HG03045 (cell line): ENCODE measurements at regions not wholly inside any gene's neighbourhood (a gene's known extent, or its start where the extent isn't known, plus 50 kb on each side); places are given as distances from the start of the nearest gene placed in this dataset.
"Not testable (repeated sequence)": the region's sequence is repeated elsewhere in the genome, so short reads cannot be mapped to it uniquely, and the experiment has no call there.

ENCODE experiments used
- ATAC-seq: cut with Tn5 transposase; IDR thresholded peaks from one replicate; pipeline ENCODE4 v1.9.1; 2021; ENCODE audit warnings: mild to moderate bottlenecking, moderate library complexity; ENCODE audit not compliant: unreplicated experiment

- no peak for ATAC-seq
These were observed 2132.1 kb downstream of the NCAM2 start for GRCh38 chr21:23130308-23130707.

DNA sequence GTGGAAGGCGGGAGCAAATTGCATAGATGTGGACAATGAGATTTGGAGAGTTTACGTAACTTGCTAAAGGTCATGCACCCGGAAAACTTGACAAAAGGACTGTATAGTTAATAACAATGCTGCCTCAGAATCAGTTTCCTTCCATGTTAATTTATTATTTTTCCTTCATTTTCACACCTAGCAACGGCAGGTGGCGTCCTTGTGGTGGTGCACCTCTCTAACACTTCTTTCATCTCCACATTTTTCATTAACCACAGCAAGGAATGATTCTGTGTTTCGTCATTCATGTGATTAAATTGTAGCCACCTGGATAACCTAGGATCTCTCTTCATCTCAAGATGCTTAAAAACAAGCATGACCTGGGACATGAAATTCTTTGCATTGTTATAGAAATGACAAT, 2133.0 kb downstream of the NCAM2 start:
- ATAC-seq, result no peak

DNA sequence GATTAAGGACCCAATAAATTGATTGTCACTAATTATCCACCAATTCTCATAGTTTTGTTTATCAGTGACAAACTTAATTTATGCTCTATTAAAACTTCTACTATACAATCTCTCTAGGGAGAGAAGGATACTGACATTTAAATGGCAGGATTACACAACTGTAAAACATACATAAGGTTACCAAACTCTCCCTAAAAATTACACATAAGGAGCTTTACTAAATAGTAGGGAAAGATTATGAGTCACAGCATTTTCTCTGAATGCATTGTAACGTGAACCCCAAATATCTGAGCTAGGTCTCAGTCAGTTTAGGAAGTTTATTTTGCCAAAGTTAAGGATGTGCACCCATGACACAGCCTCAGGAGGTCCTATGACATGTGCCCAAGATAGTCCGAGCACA, 2140.6 kb downstream of the NCAM2 start:
- no peak for ATAC-seq

DNA sequence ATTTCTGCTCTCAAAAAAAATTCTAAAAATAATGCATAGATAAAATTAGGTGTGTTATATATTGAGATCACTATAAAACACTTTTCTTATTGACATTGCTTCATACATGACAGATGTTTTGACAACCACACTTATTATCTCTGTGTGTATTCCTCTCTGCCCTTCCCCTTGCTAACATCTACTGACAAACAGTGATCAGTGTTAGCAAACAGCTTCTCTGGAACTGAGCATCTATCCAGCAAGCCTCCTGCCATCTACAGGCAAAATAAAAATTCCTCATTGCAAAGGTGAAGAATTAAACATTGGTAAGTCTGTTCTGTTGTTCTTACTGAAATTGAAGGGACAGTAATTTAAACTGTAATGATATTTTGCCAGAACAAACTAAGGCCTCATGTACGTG, 2153.9 kb downstream of the NCAM2 start:
- ATAC-seq, result no peak

GRCh38 chr21:23153842-23154241, 2155.6 kb downstream of the NCAM2 start:
- ATAC-seq, result not testable (repeated sequence)

GRCh38 chr21:23155281-23155680, 2157.1 kb downstream of the NCAM2 start:
- ATAC-seq, result no peak

- no peak for ATAC-seq
These were observed 2162.7 kb downstream of the NCAM2 start for GRCh38 chr21:23160914-23161313.

DNA sequence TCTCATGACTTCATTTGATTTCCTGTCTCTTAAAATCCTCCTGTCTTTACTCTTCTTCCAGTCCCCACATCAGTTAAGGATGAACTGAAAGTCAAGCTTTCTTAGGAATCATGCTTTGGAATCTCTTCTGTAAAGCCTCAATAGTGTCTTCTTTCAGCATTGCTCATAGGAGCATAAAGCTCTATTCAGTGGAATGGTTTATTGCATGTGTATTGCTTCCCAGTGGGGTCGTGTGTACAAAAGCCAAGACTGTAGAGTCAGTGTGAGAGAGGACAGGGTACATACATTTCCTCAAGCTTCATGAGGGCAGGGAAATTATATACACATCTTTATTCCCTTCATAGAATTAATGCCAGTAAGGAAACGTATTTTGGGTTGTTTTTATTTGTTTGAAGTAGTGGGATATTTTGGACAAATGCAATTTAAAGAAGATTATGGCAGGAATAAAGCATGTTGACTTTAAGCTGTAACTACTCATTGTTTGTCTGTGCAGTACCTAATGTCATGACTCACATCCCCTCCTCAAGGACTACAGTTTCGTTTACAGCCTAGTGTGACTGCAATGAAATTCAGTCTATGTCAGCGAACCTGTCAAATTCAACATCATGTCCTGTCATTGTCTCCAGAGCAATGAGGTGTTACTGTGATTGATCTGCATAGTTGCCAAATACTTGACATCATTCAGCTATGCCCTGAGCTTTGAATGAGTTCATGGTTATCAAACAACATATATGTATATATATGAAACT, 2164.2 kb downstream of the NCAM2 start:
- no peak for ATAC-seq
